HG03108 (cell line): ENCODE measurements at regions not wholly inside any gene's neighbourhood (a gene's known extent, or its start where the extent isn't known, plus 50 kb on each side); places are given as distances from the start of the nearest gene placed in this dataset.
"Not testable (repeated sequence)": the region's sequence is repeated elsewhere in the genome, so short reads cannot be mapped to it uniquely, and the experiment has no call there.

Source experiments
- ATAC-seq: cut with Tn5 transposase; IDR thresholded peaks from one replicate; pipeline ENCODE4 v1.9.1; 2021; ENCODE audit warnings: moderate library complexity; ENCODE audit not compliant: unreplicated experiment

DNA sequence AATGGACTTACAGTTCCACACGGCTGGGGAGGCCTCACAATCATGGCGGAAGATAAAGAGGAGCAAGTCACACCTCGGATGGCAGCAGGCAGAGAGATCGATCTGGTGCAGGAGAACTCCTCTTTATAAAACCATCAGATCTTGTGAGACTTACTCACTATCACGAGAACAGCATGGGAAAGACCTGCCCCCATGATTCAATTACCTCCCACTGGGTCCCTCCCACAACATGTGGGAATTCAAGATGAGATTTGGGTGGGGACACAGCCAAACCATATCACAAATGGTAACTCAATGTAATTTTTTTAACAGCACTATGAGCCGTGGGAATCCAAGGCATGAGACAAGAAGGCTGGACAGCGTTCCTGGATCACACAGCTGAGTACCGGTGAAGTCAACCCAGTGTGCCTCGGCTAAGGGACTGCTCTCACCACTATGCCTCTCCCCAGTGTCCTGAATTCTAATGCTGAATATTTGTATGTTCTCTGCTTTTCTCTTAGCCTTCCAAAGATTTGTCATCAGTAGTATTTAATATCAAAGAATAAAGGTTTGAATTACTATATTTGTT, 84.3 kb downstream of the IRS2 start:
- not testable (repeated sequence) for ATAC-seq

DNA sequence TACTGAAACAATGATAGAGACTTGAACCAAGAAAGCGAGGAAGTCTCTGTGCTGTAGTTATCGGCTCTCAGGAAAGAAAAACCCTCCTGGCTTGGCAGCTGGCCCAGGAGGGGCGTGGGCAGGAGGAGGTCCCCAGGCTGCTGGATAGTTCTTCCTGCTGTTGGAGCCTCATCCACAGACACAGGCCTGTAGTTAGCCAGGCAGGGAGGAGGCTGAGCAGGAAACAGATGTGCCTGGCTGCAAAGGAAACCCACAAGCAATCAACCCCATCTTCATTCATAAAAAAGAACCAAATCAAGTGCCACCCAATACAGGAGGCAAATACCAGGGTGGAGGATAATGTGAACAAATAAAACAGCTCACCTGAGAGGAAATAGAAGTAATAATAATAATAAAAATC, 86.2 kb downstream of the IRS2 start:
- no peak for ATAC-seq

DNA sequence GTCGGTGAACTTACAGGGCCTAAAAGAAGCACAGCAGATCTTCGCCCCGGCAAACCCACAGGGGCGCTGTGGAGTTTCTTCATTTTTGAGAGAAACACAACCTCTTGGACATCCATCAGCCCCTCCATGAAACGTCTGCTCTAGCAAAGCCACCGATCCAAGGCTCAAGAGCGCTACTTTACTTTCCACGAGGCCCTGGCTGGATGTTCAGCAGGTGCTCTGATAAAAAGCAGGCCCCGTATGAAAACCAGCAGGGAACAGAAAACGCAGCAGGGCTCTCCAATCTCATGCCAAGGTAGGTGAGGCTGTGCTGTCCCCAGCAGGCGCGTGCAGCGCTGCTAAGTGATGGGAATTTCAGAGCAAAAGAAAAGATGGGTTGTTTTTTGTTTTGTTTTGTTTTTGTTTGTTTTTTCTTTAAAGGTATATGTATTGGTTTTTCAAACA, 86.7 kb downstream of the IRS2 start:
- ATAC-seq, result no peak

DNA sequence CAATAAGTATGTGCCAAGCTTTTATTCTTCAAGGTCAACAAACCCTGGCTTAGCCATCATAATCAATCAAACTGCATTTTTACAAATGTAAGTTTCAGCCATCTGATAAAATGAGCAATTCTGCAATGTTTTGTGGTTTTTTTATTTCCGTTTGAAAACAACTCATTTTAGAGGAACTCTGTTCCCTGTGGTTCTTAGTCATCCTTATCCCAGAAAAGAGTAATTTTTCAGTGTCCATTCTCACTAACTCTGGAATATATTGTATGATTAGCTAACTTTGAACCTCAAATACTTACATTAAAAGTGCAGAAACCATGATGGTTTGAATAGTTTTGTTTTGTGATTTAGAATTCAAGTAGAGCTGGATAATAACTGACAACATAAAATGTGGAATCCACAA, 87.6 kb downstream of the IRS2 start:
- no peak for ATAC-seq

DNA sequence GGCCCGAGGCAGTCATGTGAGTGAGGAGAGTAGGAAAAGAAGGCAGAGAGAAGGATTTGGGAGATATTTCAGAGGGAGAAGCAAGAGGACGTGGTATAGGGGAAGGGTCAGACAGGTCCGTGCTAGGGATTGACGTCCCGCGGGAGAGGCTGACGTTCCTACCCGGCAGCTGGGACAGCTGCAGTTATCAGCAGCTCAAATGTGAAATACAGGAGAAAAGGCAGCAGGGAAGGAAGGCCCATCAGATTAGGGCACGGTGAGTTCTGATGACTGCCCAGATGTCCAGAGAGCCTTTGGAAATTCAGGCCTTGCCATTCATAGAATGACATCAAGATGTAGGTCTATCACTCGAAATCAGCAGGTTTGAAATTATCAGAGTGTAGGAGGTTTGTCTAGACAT, 88.4 kb downstream of the IRS2 start:
- ATAC-seq, result no peak

DNA sequence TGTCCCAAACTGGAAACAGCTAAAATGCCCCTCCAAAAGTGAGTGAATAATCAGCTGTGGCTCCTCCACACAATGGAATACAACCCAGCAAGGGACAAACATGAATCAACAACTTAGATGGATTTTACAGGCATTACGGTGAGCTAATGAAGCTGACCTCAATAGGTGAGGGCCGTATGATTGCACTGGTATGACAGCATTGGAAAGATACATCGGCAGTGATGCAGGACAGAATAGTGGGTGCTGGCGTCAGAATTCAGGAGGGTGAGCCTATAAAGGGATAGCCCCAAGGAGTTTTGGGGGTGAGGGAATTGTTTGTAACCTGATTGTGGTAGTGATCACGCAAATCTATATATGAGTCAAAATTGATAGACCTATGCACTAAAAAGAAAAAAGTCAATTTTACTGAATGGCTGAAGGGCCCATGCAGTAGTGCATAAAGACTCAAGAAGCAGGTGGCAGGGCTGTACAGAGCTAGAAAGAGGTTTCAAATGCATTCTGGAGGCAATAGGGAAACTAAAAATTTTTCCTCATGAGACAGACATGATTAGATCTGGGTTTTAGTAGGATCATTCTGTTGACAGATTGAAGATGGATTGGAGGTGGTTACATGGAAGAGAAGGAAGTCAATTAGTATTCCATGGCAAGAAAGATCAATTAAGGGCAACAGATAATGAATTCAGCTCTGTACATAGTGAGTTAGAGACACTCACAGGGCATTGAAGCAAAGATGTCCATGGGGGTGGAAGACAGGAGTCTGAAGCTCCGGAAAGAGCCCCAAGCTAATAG, 90.8 kb downstream of the IRS2 start:
- no peak for ATAC-seq

DNA sequence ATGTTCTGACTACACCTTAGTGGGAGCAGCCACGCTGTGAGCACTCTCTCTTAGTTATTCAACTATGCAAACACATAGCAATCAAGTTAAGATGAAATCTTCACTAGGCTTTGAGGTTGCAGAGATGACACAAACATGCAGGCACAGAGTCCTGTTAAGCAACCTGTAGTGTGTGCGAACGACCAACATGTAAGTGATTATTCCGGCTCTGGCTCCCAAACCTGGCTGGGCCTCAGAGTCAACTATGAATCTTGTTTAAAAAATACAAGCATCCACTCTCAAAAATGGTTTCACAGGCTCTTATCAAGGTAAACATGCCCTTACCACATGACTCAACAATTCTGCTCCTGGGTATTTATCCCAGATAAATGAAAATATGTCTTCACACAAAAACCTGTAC, 91.4 kb downstream of the IRS2 start:
- ATAC-seq, result no peak

DNA sequence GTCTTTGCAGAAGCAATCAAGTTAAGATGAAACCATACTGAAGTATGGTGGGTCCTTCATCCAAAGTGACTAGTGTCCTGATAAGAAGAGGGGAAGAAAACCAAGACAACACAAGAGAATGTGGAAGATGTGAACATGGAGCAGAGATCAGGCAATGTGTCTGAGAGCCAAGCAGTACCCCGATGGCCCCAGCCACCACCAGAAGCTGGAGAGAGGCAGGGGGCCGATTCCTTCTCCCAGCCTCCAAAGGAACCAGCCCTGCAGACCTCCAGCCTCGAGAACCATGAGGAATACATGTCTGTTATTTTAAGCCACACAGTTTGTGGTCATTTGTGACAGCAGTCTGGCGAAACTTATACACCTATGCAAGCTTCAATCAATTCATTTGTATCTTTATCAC, 93.2 kb downstream of the IRS2 start:
- no peak for ATAC-seq

DNA sequence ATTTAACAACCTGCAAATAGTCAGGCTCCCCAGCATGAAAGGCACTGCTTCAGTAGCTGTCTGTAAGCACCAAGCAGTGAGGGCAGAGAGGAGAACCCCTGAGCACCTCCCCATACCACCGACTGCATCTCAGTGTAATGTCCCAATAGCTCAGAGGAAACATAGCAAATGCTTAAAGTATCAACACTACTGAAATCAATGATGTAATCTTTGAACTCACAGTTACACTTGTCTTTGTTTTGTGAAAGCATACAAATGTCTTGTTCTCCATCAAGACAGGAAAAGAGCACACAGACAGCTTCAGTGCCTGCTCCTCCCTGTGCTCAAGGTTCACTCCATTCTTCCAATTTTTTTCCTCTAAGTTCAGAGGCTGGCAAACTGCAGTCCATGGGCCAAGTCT, 94.7 kb downstream of the IRS2 start:
- no peak for ATAC-seq

DNA sequence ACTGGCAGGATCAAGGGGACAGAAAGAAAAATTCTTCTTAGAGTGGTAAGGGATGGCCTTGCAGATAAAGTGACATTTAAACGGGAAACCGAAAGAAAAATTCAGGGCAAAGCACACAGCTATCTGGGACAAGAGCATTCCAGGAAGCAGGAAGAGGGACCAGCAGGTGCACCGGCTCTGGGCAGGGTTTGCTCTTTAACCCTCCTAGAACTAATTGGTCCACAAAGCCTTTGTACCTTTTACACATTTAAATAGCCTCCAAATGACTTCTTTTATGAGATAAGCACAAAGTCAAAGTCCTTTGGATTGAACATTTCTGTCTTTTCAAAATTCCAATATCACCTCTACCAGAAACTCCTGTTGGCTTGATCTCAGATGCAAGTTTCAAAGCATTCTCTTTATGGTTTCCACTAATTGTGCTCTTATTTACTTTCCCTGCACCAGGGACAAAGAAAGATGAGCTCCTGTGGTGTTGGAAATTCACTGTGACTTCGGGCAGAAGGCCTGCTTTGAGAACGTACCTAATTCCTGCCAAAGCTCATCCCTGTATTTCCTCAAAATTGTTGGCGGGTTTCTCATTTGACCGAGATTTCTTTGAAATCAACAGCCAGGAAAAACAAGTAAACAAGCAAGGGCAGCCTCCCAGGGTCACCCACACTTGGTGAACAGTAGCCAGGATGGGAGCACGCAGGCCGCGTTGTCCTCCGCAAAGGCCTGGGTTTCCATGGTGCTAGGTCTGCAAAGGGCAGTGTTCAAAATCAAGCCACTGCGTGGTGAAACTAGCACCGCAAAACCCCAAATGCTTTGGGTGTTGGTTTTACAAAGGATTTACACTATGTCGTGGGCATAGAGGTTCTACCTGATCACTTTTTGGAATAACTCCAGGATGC, 98.6 kb downstream of the IRS2 start:
- ATAC-seq, result no peak

DNA sequence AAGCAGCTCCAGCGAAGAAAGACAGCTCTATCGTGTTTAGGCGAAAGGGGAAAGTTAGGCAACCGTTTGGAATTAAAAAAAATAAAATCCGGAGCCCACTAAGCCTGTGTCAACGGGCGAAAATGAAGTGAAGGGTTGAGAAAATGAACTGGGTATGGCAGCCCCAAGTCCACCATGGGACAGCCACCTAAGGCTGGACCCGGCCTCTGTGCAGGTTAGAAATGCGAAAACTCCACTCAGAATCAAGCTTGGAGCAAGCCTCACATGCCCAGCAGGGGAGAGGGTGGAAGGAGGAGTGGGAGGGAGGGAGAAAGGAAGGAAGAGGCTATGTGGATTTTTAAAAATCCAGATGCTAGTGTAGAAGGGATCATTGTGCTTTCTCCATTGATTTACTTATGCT, 101.2 kb downstream of the IRS2 start:
- ATAC-seq, result no peak

DNA sequence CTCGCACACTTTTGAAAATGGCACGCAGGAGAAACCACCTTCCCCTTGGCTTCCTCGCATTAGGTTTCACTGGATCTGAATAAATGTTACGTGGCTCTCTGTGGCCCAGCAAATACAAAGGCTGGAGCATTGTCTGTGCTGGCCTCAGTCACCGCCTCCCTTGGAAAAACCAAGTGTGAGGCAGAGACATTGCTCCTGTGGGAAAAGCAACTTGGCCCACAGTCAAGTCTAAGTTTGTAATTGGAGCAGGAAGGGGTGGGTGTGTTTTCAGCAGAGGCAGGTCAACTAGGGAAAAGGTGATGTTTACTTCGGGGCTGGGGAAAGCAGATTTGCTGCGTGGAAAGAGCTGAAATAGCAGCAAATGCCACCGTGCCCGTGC, 101.6 kb downstream of the IRS2 start:
- ATAC-seq, result no peak

DNA sequence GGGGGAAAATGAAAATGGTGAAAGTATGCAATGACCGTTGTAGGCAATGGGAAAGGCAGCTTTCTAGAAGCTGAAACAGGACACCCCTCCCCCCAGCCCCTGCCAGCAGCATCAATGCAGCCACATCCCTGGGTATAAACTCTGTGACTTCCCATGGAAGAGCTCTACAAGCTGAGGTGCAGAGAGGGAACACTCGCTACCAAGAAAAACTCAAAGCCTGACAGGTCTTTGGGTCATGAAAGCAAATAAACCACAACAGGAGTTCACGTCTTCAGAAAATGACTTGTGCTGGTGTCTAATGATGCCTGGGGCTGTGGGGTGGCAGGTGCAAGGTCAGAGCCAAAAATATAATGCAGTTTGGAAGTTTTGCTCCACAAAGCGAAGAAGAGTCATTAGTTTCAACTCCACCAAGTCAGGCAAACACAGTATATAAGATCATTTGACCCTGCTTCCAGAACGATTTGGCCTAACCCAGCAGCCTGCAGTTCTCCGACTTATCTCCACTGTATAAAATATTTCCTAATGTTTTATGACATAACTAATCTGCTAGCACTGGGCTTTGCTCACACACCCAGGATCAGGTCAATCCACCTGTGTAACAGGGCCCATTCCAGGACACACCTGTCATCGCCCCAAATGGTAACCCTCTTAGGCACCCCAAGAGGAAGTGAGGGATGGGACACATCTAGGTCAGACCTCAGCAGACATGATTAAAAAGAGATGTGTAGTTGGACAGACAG, 102.1 kb downstream of the IRS2 start:
- no peak for ATAC-seq

DNA sequence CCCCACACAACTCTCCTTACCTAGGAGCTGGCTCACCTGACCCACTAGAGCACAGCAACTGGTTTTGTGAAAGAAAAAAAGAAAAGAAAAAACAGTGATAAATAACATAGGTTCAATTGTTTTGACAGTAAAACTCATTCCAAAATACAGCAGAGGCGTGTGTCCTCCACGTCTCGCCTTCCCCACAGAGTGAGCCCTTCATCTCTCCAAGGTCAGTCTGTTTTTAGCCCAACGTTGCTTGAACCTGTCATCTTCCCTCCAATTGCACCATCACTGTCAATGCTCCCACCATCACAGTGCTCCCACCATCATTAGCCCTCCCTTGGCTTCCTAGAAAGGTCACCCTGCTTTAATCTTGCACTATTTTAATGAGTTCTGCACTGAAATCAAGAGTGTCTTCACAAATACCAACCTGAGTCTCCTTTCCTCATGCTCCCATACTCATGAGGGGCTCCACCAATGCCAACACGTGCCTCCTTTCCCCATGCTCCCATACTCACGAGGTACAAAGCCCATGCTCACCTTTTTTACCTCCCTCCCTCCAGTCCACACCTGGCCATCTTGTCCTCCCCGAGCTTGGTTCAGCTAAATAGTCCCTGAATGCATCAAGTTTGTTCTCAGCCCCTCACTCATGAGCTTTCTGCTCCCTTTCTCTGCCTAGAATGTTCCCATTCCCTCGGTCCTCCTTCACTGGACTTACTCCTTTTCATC, 103.7 kb downstream of the IRS2 start:
- ATAC-seq, result no peak

DNA sequence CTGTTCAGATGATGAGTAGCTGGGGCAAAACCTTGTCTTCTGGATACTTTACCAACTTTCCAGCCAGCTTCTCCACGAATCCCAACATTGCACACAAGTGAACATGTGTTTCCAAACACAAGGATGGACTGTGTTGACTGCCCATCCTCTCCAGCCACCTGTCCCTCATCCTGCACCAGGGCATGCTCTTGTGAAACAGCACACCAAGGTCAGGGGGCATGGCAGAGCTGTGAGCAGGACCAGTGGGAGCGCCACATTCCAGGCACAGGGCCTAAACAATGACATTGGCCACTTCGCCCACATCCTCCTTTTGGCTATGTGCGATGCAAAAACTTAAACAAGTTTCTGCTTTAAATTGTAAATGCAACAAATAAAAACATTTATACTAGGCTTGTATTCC, 105.5 kb downstream of the IRS2 start:
- no peak for ATAC-seq

DNA sequence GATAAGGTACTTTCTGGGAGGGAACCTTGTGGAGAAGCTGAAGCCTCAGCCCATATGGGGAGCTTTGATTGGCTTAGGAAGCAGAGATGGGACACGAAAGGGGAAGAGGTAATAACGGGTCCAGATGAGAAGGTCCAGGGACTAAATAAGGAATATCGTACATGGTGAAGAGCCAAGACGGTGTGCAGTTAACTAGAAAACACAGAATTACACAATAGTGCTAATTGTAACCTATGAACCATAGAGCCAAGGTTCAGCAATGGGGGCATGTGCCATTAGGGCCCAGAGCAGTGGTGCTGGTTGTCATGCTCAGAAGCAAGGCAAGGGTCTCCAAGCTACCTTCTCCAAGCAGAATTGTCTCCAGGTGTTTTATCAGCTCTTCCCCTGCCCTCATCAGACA, 106.1 kb downstream of the IRS2 start:
- no peak for ATAC-seq

DNA sequence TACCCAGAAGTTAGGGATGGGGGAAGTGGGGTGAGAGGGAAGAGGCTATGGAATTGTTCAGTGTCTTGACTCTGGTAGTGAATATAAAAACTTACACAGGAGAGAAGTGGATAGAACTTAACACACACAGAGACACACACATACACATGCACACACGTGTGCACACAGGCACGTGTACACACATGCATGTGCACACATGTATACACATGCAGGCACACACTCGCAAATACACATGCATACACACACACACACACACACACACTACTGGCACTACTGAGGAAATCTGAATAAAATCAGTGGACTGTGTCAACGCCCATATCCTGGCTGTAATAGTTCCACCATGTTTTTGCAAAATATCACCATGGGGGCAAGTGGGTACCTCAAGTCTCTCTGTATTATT, 107.9 kb downstream of the IRS2 start:
- no peak for ATAC-seq

DNA sequence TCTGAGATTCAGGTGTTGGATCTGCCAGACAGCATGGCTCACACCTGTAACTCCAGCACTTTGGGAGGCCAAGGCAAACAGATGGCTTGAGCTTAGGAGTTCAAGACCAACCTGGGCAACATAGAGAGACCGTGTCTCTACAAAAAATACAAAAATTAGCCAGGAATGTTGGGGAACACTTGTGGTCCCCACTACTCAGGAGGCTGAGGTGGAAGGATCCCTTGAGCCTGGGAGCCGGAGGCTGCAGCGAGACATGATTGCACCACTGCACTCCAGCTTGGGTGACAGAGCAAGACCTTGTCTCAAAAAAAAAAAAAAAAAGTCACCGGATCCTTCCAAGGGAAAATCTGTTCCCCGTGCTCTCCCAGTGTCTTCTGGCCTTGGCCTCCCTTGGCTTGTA, 109.2 kb downstream of the IRS2 start:
- no peak for ATAC-seq

DNA sequence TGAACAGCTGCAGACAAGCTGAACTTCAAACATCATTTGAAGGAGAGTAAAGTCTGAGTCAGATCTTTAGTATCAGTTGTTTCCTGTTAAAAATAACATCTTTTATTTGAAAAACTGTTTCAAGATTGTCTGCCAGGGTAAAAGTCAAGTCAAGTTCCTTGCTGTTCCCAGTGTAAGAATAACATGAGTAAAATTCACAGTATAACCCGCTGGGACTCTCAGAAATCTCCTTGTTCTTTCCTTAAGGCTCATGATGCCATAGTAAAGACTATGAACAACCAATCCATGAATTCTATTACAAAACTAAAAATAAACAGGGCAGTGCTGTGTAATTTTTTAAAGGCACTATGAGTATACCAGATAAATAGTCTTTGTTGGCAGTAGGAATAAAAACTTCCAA, 112.9 kb downstream of the IRS2 start:
- no peak for ATAC-seq

DNA sequence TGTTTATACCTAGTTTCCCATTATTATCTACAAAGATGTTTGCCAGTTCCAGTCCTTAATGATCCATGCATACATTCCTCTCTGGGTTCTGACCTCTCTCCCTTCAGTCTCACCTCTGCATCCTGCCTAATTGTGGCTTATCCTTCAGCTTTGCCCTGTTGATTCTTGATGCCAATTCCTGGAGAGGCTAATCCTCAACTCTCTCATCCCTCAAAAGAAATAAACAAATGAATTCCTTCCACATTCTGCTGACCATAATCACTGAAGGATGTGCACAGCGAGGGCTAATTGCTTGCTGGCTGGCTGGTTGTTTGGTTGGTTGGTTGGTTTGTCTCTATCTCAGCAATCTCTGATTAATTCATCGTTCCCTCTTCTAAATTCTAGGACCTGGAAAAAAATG, 113.8 kb downstream of the IRS2 start:
- no peak for ATAC-seq

DNA sequence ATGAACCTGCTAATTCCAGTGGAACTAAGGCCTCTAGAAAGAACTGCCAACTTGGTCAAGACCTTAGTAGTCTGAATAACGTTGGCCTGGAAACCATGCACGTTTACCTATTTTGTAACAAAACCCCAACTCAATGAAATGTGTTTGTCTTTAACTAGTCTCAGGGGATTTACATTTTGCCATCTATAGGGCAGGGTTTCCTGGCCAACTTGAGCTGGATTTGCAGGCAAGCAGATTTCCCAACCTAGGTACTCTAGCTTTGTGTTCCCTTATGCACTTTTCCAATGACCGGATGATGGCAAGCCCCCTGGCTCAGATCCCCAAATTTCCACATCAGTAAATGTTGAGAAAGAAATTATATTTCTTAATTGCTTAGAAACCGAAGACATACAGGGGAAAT, 114.5 kb downstream of the IRS2 start:
- no peak for ATAC-seq
